Epithelial cell of esophagus (primary cell): ENCODE measurements at regions not wholly inside any gene's neighbourhood (a gene's known extent, or its start where the extent isn't known, plus 50 kb on each side); places are given as distances from the start of the nearest gene placed in this dataset.

ENCODE experiments used
- DNase-seq: peaks from one replicate; pipeline ENCODE4 v3.0.0; 2010; ENCODE audit warnings: low read depth
- H3K4me3 ChIP-seq: 2 replicates; pipeline ENCODE4 v1.5.1; 2011; ENCODE audit warnings: mild to moderate bottlenecking, low read length, control low read depth
- CTCF ChIP-seq: IDR thresholded peaks from 2 replicates; pipeline ENCODE4 v1.5.1; 2011; ENCODE audit warnings: low read depth, mild to moderate bottlenecking, low read length, control low read depth, inconsistent platforms; ENCODE audit not compliant: insufficient read depth; ENCODE audit errors: missing control alignments

GRCh38 chr7:95684037-95684436 is 87.7 kb upstream of the PDK4 start:
- H3K4me3 ChIP-seq: no peak overlapping the region
- peak; percentile 49 for DNase-seq
- peak; percentile 45 for TF ChIP-seq CTCF

- no peak overlapping the region for H3K4me3 ChIP-seq
- no peak for TF ChIP-seq CTCF
- DNase-seq: no peak
These were observed 86.6 kb upstream of the PDK4 start for GRCh38 chr7:95682913-95683312.

- no peak overlapping the region for H3K4me3 ChIP-seq
- TF ChIP-seq CTCF: no peak
- DNase-seq: no peak
These were observed 80.4 kb upstream of the PDK4 start for GRCh38 chr7:95676691-95677090.

- no peak overlapping the region for H3K4me3 ChIP-seq
- no peak for DNase-seq
- no peak for TF ChIP-seq CTCF
These were observed 79.3 kb upstream of the PDK4 start for GRCh38 chr7:95675632-95676031.

GRCh38 chr7:95675016-95675415 is 78.7 kb upstream of the PDK4 start:
- no peak overlapping the region for H3K4me3 ChIP-seq
- no peak for DNase-seq
- TF ChIP-seq CTCF: no peak

- no peak for DNase-seq
- no peak overlapping the region for H3K4me3 ChIP-seq
- TF ChIP-seq CTCF: no peak
These were observed 77.8 kb upstream of the PDK4 start for GRCh38 chr7:95674101-95674500.

GRCh38 chr7:95672434-95672833 is 76.1 kb upstream of the PDK4 start:
- no peak for TF ChIP-seq CTCF
- no peak for DNase-seq
- no peak overlapping the region for H3K4me3 ChIP-seq
